Brain microvascular endothelial cell (primary cell): ENCODE measurements at regions not wholly inside any gene's neighbourhood (a gene's known extent, or its start where the extent isn't known, plus 50 kb on each side); places are given as distances from the start of the nearest gene placed in this dataset.

Source experiments
- DNase-seq: peaks from one replicate; pipeline ENCODE4 v3.0.0-alpha.2; 2020
- H3K27ac ChIP-seq: fragments of 250-450 bp; sonication (Bioruptor Pico); 2 replicates; pipeline ENCODE4 v1.5.1; 2020; ENCODE audit warnings: mild to moderate bottlenecking, moderate library complexity
- H3K27me3 ChIP-seq: fragments of 250-450 bp; sonication (Bioruptor Pico); replicated peaks from 2 replicates; pipeline ENCODE4 v1.5.1; 2020; ENCODE audit warnings: mild to moderate bottlenecking
- H3K36me3 ChIP-seq: fragments of 250-450 bp; sonication (Bioruptor Pico); replicated peaks from 2 replicates; pipeline ENCODE4 v1.5.1; 2020; ENCODE audit warnings: mild to moderate bottlenecking
- H3K4me3 ChIP-seq: 2 replicates; pipeline ENCODE4 v1.5.1; 2011; ENCODE audit warnings: low read depth, mild to moderate bottlenecking, control low read depth, low read length, moderate library complexity
- in situ Hi-C: cut with HindIII; loops from 2 replicates; pipeline ENCODE4 v1.10.0; 2017; ENCODE audit warnings: low sequenced_read_pairs, low pct_ligation_motif_present
- TF ChIP-seq, protein P1 (sequence below): IDR thresholded peaks from 2 replicates; pipeline ENCODE4 v1.5.1; 2011; ENCODE audit warnings: low read depth, mild to moderate bottlenecking, moderate library complexity, low read length, control low read depth, inconsistent platforms; ENCODE audit errors: missing control alignments

DNA sequence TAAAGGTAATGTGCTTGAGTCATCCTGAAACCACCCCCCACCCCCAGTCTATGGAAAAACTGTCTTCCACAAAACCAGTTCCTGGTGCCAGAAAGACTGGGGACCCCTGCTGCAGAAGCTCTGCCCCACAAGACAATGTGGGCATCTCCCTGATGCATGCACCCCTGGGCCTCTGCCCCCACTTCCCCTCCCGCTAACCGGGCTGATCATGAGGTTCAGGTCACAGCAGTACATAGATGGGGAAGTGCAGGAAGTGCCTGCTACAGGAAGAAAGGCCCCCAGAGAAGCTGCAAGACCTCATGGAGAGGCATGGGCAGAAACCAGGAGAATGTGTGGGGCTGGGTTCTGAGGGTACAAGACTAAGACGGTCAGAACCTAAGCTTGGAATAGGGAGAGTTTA, 243.4 kb upstream of the ID2 start:
- in situ Hi-C loops, result no loop called here
- DNase-seq, result no peak
- TF ChIP-seq, protein P1, sequence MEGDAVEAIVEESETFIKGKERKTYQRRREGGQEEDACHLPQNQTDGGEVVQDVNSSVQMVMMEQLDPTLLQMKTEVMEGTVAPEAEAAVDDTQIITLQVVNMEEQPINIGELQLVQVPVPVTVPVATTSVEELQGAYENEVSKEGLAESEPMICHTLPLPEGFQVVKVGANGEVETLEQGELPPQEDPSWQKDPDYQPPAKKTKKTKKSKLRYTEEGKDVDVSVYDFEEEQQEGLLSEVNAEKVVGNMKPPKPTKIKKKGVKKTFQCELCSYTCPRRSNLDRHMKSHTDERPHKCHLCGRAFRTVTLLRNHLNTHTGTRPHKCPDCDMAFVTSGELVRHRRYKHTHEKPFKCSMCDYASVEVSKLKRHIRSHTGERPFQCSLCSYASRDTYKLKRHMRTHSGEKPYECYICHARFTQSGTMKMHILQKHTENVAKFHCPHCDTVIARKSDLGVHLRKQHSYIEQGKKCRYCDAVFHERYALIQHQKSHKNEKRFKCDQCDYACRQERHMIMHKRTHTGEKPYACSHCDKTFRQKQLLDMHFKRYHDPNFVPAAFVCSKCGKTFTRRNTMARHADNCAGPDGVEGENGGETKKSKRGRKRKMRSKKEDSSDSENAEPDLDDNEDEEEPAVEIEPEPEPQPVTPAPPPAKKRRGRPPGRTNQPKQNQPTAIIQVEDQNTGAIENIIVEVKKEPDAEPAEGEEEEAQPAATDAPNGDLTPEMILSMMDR, result no peak
- H3K4me3 ChIP-seq, result no peak overlapping the region
- H3K27ac ChIP-seq, result no peak overlapping the region
- H3K36me3 ChIP-seq, result no peaks in the 10 kb centered on the region
- no peaks in the 10 kb centered on the region for H3K27me3 ChIP-seq

DNA sequence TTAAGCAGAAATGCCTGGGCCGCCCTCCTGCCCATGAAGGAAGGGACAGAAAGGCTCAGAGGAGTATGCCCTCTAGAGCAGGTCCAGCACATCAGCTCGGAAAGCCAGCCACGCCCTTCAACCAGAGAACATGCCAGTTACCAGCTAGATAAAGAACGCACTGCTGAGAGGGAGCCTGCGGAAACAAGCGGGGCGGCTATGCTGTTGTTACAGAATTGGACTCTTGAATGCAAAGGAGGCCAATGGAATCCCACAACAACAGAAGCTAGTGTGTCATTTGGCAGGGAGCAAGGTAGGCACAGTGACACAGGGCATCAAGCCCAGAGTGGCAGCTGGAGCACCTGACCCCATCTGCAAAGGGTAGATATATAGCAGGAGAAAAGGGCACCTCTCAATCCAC, 242.9 kb upstream of the ID2 start:
- no peak overlapping the region for H3K4me3 ChIP-seq
- H3K36me3 ChIP-seq, result no peaks in the 10 kb centered on the region
- in situ Hi-C loops, result no loop called here
- DNase-seq, result no peak
- no peak overlapping the region for H3K27ac ChIP-seq
- H3K27me3 ChIP-seq, result no peaks in the 10 kb centered on the region
- TF ChIP-seq, protein P1, result no peak

DNA sequence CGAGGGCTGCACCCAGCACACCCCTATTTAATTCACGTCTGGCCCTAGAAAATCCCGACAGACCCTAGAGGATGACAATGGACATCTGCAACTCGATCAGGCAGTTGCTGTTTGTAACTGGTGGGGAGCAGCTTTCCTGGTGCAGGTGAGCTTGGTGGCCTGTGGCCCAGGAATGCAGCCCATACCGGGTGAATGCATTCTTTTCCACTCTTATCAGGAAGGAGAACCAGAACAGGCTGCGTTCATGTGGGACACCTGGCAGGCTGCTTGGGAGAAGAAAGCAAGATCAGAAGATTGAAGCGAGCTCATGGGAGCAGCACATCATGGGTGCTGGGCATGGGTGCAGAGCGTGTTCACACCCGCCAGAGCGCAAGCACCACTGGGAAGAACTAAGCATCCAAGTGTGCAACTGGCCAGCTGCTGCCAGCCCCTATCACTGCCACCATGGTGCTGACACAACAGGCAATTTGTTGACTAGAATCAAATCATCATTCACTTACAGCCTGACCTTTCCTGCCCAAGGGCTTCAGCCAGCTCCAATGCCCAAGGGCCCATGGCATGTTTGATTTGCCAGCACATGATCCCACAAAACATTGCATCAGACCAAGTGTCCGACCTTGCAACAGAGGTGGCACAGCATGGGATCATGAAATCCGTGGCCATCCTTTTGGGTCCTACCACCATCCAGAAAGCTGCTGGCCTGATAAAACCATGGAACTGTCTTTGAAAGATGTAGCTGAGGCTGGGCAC, 241.7 kb upstream of the ID2 start:
- no peak overlapping the region for H3K27ac ChIP-seq
- TF ChIP-seq, protein P1, result no peak
- no peak for DNase-seq
- in situ Hi-C loops, result no loop called here
- H3K27me3 ChIP-seq, result no peaks in the 10 kb centered on the region
- no peaks in the 10 kb centered on the region for H3K36me3 ChIP-seq
- H3K4me3 ChIP-seq, result no peak overlapping the region

DNA sequence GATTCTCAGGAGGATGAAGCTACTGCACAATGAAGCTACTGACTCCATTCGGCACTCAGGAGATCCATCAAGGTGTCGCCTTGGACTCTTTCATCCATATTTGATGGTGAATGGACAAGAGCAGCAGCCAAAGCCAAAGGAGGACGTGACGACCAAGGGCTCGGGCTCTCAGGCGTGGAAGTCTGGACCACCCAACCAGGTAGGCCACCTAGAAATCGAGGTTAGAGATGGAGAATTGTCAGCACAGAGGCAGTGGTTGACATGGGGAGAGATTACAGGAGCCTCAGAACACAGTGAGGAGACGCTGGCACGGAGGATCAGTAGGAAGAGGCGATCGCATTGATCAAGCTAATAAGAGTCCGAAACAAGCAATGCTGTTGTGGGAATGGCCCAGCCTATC, 240.5 kb upstream of the ID2 start:
- DNase-seq, result no peak
- H3K36me3 ChIP-seq, result no peaks in the 10 kb centered on the region
- TF ChIP-seq, protein P1, result no peak
- in situ Hi-C loops, result no loop called here
- no peaks in the 10 kb centered on the region for H3K27me3 ChIP-seq
- H3K27ac ChIP-seq, result no peak overlapping the region
- no peak overlapping the region for H3K4me3 ChIP-seq

DNA sequence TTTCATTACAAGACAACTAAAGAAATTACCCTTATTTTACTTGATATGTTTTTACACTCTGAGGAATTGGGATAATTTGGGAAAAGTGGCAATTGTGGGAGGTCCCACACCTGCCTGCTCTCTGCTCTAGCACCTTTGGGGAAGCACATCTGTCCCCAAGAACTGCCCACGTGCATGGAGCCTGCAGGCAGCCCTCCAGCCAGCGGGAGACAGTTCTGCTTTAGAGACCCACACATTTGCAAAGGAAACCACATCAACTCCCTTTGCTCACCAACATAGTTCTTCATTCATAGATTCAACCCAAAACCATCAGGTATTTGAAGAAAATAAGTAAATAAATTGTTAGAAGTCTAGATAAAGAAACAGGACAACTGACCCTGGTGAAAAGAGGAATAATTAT, 239.9 kb upstream of the ID2 start:
- TF ChIP-seq, protein P1, result no peak
- in situ Hi-C loops, result no loop called here
- Histone ChIP-seq H3K27ac (no peak overlapping the region), H3K27me3 (no peaks in the 10 kb centered on the region), H3K36me3 (no peaks in the 10 kb centered on the region), H3K4me3 (no peak overlapping the region)
- DNase-seq, result no peak
